ENCODE measurements at regions not wholly inside any gene's neighbourhood (a gene's known extent, or its start where the extent isn't known, plus 50 kb on each side); places are given as distances from the start of the nearest gene placed in this dataset.

- no peak for DNase-seq
These were observed 947.3 kb upstream of the COX7C start for GRCh38 chr5:85670417-85670816.

GRCh38 chr5:85671223-85671970 is 946.3 kb upstream of the COX7C start:
- DNase-seq = no peak

- DNase-seq = no peak
These were observed 935.9 kb upstream of the COX7C start for GRCh38 chr5:85681871-85682270.

- no peak for DNase-seq
These were observed 933.4 kb upstream of the COX7C start for GRCh38 chr5:85684351-85684750.

- no peak for DNase-seq
These were observed 914.4 kb upstream of the COX7C start for GRCh38 chr5:85703296-85703695.

GRCh38 chr5:85709728-85710127 is 908.0 kb upstream of the COX7C start:
- no peak for DNase-seq

GRCh38 chr5:85716344-85717202 is 901.2 kb upstream of the COX7C start:
- DNase-seq = no peak

- DNase-seq = no peak
These were observed 900.6 kb upstream of the COX7C start for GRCh38 chr5:85717203-85717563.

GRCh38 chr5:85732185-85732584 is 885.6 kb upstream of the COX7C start:
- DNase-seq = no peak

- no peak for DNase-seq
These were observed 875.8 kb upstream of the COX7C start for GRCh38 chr5:85741972-85742371.

- no peak for DNase-seq
These were observed 857.2 kb upstream of the COX7C start for GRCh38 chr5:85760519-85760918.

GRCh38 chr5:85769347-85769746 is 848.4 kb upstream of the COX7C start:
- DNase-seq = no peak

- no peak for DNase-seq
These were observed 833.0 kb upstream of the COX7C start for GRCh38 chr5:85784746-85785145.

GRCh38 chr5:85813146-85813545 is 804.6 kb upstream of the COX7C start:
- no peak for DNase-seq

GRCh38 chr5:85814596-85814995 is 803.1 kb upstream of the COX7C start:
- no peak for DNase-seq

GRCh38 chr5:85823462-85824426 is 794.0 kb upstream of the COX7C start:
- DNase-seq = no peak

GRCh38 chr5:85838781-85839180 is 779.0 kb upstream of the COX7C start:
- no peak for DNase-seq

GRCh38 chr5:85841653-85842052 is 776.1 kb upstream of the COX7C start:
- no peak for DNase-seq

- DNase-seq = no peak
These were observed 774.2 kb upstream of the COX7C start for GRCh38 chr5:85843535-85843934.

- DNase-seq = no peak
These were observed 768.3 kb upstream of the COX7C start for GRCh38 chr5:85849411-85849810.

GRCh38 chr5:85865296-85865695 is 752.4 kb upstream of the COX7C start:
- DNase-seq = no peak

- DNase-seq = no peak
These were observed 749.7 kb upstream of the COX7C start for GRCh38 chr5:85868070-85868469.

GRCh38 chr5:85893996-85894395 is 723.7 kb upstream of the COX7C start:
- DNase-seq = no peak
